WTC11 (cell line): ENCODE measurements at regions not wholly inside any gene's neighbourhood (a gene's known extent, or its start where the extent isn't known, plus 50 kb on each side); places are given as distances from the start of the nearest gene placed in this dataset.

Experiments
- ATAC-seq: fragments of 200-7000 bp; cut with Tn5 transposase; 2 replicates; pipeline ENCODE4 v1.10.0; 2021; ENCODE audit warnings: mild to moderate bottlenecking, moderate library complexity
- CTCF ChIA-PET: fragments of 300-600 bp; sonication (Branson Sonifier 250); formaldehyde crosslinking; loops from one replicate; lab custom pipeline; 2021; ENCODE audit warnings: antibody characterized with exemption; lab: Charles Lee
- POLR2A ChIA-PET: fragments of 350-600 bp; sonication (Branson Sonifier 250); formaldehyde crosslinking; loops from one replicate; lab custom pipeline; 2021; ENCODE audit warnings: antibody characterized with exemption; lab: Charles Lee
- DNase-seq: peaks from one replicate; pipeline ENCODE4 v3.0.0; 2021; ENCODE audit warnings: low spot score
- H3K27ac Mint-ChIP-seq: 2 replicates; pipeline ENCODE4 v1.8.0; 2021; ENCODE audit warnings: mixed read lengths
- H3K27me3 Mint-ChIP-seq: 2 replicates; pipeline ENCODE4 v1.8.0; 2021; ENCODE audit warnings: low read depth, mild to moderate bottlenecking, moderate library complexity, mixed read lengths
- H3K36me3 Mint-ChIP-seq: 2 replicates; pipeline ENCODE4 v1.8.0; 2021; ENCODE audit warnings: mixed read lengths
- H3K4me1 Mint-ChIP-seq: 2 replicates; pipeline ENCODE4 v1.8.0; 2022; ENCODE audit warnings: mixed read lengths
- H3K4me3 Mint-ChIP-seq: 2 replicates; pipeline ENCODE4 v1.8.0; 2021; ENCODE audit warnings: mild to moderate bottlenecking, moderate library complexity, mixed read lengths
- H3K9me3 Mint-ChIP-seq: 2 replicates; pipeline ENCODE4 v1.8.0; 2021; ENCODE audit warnings: mixed read lengths
- CREM ChIP-seq: sonication (generic); formaldehyde crosslinking; IDR thresholded peaks from 2 replicates; pipeline ENCODE4 v1.8.1; 2022; ENCODE audit warnings: mild to moderate bottlenecking, missing genetic modification reagents, moderate library complexity
- NFYB ChIP-seq: sonication (generic); formaldehyde crosslinking; conservative IDR thresholded peaks from 2 replicates; pipeline ENCODE4 v1.8.0; 2022; ENCODE audit warnings: low read depth, missing genetic modification reagents
- ZNF671 ChIP-seq: fragments of 250-450 bp; sonication (Bioruptor Pico); IDR thresholded peaks from 2 replicates; pipeline ENCODE4 v1.8.0; 2021; ENCODE audit warnings: mild to moderate bottlenecking
- TF ChIP-seq, protein P1 (sequence below): fragments of 250-450 bp; sonication (Bioruptor Pico); IDR thresholded peaks from 2 replicates; pipeline ENCODE4 v1.9.0; 2021; ENCODE audit warnings: mild to moderate bottlenecking
- TF ChIP-seq, protein P2 (sequence below): sonication (generic); formaldehyde crosslinking; IDR thresholded peaks from 2 replicates; pipeline ENCODE4 v1.8.0; 2022; ENCODE audit warnings: mild to moderate bottlenecking, missing genetic modification reagents
- TF ChIP-seq, protein P3 (sequence below): sonication (generic); formaldehyde crosslinking; IDR thresholded peaks from 2 replicates; pipeline ENCODE4 v1.8.1; 2022; ENCODE audit warnings: low read depth, missing genetic modification reagents, borderline replicate concordance
- TF ChIP-seq, protein P4 (sequence below): fragments of 200-600 bp; IDR thresholded peaks from 2 replicates; pipeline ENCODE4 v1.8.0; 2022; ENCODE audit warnings: antibody characterized with exemption
- TF ChIP-seq, protein P5 (sequence below): sonication (generic); formaldehyde crosslinking; IDR thresholded peaks from 2 replicates; pipeline ENCODE4 v1.8.1; 2022; ENCODE audit warnings: missing genetic modification reagents, borderline replicate concordance
- TF ChIP-seq, protein P6 (sequence below): sonication (generic); formaldehyde crosslinking; IDR thresholded peaks from 2 replicates; pipeline ENCODE4 v1.8.1; 2023; ENCODE audit warnings: mild to moderate bottlenecking, moderate library complexity, missing genetic modification reagents

DNA sequence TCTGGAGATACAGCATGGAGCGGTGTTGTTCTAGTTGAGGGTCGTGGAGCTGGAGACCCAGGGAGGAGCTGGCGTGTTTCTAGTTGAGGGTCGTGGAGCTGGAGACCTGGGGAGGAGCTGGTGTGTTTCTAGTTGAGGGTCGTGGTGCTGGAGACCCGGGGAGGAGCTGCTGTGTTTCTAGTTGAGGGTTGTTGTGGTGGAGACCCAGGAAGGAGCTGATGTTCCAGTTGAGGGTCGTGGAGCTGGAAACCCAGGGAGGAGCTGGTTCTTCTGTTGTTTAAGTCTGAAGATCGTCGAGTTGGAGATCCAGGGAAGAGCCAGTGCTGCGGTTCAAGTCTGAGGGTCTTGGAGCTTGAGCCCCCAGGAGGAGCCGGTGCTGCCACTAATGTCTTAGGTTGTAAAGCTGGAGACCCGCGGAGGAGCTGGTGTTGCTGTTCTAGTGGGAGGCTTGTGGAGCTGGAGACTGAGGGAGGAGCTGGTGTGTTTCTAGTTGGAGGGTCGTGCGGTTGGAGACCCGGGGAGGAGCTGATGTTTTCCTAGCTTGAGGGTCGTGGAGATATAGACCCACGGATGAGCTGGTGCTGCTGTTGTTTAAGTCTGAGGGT, 155.3 kb downstream of the RTP5 start (continued):
- TF ChIP-seq, protein P1, sequence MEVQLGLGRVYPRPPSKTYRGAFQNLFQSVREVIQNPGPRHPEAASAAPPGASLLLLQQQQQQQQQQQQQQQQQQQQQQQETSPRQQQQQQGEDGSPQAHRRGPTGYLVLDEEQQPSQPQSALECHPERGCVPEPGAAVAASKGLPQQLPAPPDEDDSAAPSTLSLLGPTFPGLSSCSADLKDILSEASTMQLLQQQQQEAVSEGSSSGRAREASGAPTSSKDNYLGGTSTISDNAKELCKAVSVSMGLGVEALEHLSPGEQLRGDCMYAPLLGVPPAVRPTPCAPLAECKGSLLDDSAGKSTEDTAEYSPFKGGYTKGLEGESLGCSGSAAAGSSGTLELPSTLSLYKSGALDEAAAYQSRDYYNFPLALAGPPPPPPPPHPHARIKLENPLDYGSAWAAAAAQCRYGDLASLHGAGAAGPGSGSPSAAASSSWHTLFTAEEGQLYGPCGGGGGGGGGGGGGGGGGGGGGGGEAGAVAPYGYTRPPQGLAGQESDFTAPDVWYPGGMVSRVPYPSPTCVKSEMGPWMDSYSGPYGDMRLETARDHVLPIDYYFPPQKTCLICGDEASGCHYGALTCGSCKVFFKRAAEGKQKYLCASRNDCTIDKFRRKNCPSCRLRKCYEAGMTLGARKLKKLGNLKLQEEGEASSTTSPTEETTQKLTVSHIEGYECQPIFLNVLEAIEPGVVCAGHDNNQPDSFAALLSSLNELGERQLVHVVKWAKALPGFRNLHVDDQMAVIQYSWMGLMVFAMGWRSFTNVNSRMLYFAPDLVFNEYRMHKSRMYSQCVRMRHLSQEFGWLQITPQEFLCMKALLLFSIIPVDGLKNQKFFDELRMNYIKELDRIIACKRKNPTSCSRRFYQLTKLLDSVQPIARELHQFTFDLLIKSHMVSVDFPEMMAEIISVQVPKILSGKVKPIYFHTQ (CRISPR knock-in tag), result no peak
- TF ChIP-seq, protein P2, sequence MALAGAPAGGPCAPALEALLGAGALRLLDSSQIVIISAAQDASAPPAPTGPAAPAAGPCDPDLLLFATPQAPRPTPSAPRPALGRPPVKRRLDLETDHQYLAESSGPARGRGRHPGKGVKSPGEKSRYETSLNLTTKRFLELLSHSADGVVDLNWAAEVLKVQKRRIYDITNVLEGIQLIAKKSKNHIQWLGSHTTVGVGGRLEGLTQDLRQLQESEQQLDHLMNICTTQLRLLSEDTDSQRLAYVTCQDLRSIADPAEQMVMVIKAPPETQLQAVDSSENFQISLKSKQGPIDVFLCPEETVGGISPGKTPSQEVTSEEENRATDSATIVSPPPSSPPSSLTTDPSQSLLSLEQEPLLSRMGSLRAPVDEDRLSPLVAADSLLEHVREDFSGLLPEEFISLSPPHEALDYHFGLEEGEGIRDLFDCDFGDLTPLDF (CRISPR knock-in tag), result no peak

DNA sequence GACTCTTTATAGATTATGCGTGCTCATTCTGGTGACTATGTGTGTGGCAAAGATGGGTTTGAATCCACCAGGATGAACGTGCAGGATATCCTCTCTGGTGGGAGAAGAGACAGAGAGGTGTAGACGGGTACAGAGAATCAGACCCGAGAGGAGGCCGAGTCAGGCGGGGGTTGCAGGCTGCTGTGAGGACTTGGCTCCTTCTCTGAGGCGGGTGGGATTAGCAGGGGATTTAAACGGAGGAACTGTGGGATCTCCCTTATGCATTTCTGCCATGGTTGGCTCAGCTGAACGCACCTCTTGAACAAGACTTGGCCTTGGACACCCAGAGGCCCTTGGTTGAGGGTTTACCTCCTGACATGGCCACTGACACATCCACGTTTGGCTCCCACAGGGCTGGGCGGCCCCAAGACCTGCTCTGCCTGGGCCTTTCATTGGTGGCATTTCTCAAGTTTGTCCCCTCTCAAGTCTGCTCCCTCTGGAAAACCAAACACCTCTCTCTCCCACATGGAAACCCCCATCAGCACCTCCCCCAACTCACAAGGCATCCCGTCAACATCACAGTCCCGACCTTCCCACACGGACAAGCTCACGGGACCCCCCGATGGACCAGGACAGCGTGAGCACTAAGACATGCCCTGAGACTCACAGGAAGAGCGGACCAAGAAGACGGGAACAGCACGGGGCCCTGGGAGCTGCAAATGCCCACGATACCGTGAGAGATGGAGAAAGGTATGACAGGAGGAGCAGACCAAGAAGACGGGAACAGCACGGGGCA, 158.3 kb downstream of the RTP5 start:
- DNase-seq, result no peak
- Mint-ChIP-seq H3K36me3 (peaks cover 11% of the 10 kb centered on the region), H3K4me3 (no peak overlapping the region), H3K27me3 (peaks cover 73% of the 10 kb centered on the region)
- ChIA-PET POLR2A (no interaction called here), CTCF (no interaction called here)
- TF ChIP-seq NFYB (no peak), ZNF671 (CRISPR knock-in tag) (no peak), CREM (CRISPR knock-in tag) (no peak)
- TF ChIP-seq, protein P3, sequence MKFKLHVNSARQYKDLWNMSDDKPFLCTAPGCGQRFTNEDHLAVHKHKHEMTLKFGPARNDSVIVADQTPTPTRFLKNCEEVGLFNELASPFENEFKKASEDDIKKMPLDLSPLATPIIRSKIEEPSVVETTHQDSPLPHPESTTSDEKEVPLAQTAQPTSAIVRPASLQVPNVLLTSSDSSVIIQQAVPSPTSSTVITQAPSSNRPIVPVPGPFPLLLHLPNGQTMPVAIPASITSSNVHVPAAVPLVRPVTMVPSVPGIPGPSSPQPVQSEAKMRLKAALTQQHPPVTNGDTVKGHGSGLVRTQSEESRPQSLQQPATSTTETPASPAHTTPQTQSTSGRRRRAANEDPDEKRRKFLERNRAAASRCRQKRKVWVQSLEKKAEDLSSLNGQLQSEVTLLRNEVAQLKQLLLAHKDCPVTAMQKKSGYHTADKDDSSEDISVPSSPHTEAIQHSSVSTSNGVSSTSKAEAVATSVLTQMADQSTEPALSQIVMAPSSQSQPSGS, result no peak
- TF ChIP-seq, protein P4, sequence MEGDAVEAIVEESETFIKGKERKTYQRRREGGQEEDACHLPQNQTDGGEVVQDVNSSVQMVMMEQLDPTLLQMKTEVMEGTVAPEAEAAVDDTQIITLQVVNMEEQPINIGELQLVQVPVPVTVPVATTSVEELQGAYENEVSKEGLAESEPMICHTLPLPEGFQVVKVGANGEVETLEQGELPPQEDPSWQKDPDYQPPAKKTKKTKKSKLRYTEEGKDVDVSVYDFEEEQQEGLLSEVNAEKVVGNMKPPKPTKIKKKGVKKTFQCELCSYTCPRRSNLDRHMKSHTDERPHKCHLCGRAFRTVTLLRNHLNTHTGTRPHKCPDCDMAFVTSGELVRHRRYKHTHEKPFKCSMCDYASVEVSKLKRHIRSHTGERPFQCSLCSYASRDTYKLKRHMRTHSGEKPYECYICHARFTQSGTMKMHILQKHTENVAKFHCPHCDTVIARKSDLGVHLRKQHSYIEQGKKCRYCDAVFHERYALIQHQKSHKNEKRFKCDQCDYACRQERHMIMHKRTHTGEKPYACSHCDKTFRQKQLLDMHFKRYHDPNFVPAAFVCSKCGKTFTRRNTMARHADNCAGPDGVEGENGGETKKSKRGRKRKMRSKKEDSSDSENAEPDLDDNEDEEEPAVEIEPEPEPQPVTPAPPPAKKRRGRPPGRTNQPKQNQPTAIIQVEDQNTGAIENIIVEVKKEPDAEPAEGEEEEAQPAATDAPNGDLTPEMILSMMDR, result no peak
- TF ChIP-seq, protein P5, sequence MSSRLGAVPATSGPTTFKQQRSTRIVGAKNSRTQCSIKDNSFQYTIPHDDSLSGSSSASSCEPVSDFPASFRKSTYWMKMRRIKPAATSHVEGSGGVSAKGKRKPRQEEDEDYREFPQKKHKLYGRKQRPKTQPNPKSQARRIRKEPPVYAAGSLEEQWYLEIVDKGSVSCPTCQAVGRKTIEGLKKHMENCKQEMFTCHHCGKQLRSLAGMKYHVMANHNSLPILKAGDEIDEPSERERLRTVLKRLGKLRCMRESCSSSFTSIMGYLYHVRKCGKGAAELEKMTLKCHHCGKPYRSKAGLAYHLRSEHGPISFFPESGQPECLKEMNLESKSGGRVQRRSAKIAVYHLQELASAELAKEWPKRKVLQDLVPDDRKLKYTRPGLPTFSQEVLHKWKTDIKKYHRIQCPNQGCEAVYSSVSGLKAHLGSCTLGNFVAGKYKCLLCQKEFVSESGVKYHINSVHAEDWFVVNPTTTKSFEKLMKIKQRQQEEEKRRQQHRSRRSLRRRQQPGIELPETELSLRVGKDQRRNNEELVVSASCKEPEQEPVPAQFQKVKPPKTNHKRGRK (CRISPR knock-in tag), result no peak
- TF ChIP-seq, protein P6, sequence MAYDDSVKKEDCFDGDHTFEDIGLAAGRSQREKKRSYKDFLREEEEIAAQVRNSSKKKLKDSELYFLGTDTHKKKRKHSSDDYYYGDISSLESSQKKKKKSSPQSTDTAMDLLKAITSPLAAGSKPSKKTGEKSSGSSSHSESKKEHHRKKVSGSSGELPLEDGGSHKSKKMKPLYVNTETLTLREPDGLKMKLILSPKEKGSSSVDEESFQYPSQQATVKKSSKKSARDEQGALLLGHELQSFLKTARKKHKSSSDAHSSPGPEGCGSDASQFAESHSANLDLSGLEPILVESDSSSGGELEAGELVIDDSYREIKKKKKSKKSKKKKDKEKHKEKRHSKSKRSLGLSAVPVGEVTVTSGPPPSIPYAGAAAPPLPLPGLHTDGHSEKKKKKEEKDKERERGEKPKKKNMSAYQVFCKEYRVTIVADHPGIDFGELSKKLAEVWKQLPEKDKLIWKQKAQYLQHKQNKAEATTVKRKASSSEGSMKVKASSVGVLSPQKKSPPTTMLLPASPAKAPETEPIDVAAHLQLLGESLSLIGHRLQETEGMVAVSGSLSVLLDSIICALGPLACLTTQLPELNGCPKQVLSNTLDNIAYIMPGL (CRISPR knock-in tag), result no peak
- TF ChIP-seq, all 79 proteins: peak for 0
- H3K9me3 Mint-ChIP-seq, result peaks cover 24% of the 10 kb centered on the region
- no peak for ATAC-seq
- no peaks in the 10 kb centered on the region for H3K4me1 Mint-ChIP-seq
- H3K27ac Mint-ChIP-seq, result no peak overlapping the region
